ENCODE measurements at regions not wholly inside any gene's neighbourhood (a gene's known extent, or its start where the extent isn't known, plus 50 kb on each side); places are given as distances from the start of the nearest gene placed in this dataset.

DNA sequence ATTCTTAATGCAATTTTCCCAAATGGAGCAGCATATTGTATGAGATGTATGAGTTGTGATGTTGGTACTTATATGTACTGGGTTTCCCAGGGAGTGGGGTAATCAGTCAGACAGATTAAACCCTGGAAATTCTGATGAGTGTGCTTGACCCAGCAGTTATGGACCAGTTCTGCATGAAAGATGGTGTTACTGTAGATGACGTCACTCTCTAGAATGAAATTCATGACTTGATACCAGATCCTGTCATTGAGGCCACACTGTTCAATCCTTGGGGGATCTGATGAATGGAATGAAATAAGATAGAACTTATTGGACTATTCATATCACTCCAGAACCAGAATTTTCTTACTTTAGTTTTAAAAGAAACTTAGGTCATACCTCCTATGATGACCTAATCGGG lies 534.3 kb downstream of the PLXDC2 start:
- WGBS (ENCODE audit: insufficient coverage), result 89% methylated on average over 1 of the region's 2 CpGs
- no peaks in the 10 kb centered on the region for H3K36me3 ChIP-seq (ENCODE audit: control insufficient read depth in 4 of 4, insufficient read depth in 4 of 4, low read length in 3 of 4)
- H3K9me3 ChIP-seq (ENCODE audit: control extremely low read depth in 1 of 5, control insufficient read depth in 4 of 5, insufficient read depth in 2 of 5, low read depth in 1 of 5, low read length in 4 of 5), result no peaks in the 10 kb centered on the region
- H3K4me1 ChIP-seq (ENCODE audit: control extremely low read depth in 1 of 4, control insufficient read depth in 4 of 4, insufficient read depth in 4 of 4, low read length in 3 of 4), result no peaks in the 10 kb centered on the region
- H3K27me3 ChIP-seq (replicated peaks in 2 of 5; ENCODE audit: control insufficient read depth in 4 of 5, insufficient read depth in 5 of 5, low read length in 4 of 5), result no peaks in the 10 kb centered on the region
- no peak for DNase-seq
- no peak overlapping the region for H3K4me3 ChIP-seq (ENCODE audit: control insufficient read depth in 1 of 7, extremely low read depth in 1 of 7, insufficient read depth in 4 of 7, low read depth in 2 of 7, low read length in 6 of 7)
- H3K27ac ChIP-seq (ENCODE audit: insufficient read depth in 1 of 2, low read depth in 1 of 2, low read length in 2 of 2, poor library complexity in 1 of 2, severe bottlenecking in 2 of 2), result no peak overlapping the region
- POLR2A ChIA-PET, result no interaction called here
- CTCF ChIA-PET, result no interaction called here

DNA sequence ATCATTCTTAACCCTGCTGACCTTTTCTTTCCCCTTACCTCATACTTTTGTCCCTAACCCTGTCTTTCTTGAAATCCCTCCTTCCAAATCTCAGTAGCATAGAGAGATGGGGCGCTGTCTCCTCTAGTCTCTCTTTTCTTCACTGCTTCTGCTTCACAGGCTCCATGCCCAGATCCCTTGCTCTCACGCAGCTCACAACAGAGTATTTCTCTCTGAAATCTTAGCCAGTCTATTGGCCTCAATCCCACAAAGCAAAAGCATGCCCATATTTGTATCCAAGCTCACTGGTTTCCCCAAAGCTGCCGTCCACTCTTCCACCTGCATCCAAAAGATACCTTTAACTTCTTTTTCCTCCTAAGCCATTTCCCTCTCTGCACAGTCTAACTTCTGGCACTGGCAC lies 526.8 kb downstream of the PLXDC2 start:
- 67% methylated on average over 3 of the region's 3 CpGs for WGBS (ENCODE audit: insufficient coverage)
- POLR2A ChIA-PET, result no interaction called here
- Histone ChIP-seq H3K4me3 (ENCODE audit: control insufficient read depth in 1 of 7, extremely low read depth in 1 of 7, insufficient read depth in 4 of 7, low read depth in 2 of 7, low read length in 6 of 7) (no peak overlapping the region), H3K27ac (ENCODE audit: insufficient read depth in 1 of 2, low read depth in 1 of 2, low read length in 2 of 2, poor library complexity in 1 of 2, severe bottlenecking in 2 of 2) (no peak overlapping the region), H3K27me3 (replicated peaks in 2 of 5; ENCODE audit: control insufficient read depth in 4 of 5, insufficient read depth in 5 of 5, low read length in 4 of 5) (no peaks in the 10 kb centered on the region), H3K9me3 (ENCODE audit: control extremely low read depth in 1 of 5, control insufficient read depth in 4 of 5, insufficient read depth in 2 of 5, low read depth in 1 of 5, low read length in 4 of 5) (peaks cover 0 to 3% (median 0%) of the 10 kb centered on the region in 5 experiments), H3K36me3 (ENCODE audit: control insufficient read depth in 4 of 4, insufficient read depth in 4 of 4, low read length in 3 of 4) (no peaks in the 10 kb centered on the region), H3K4me1 (ENCODE audit: control extremely low read depth in 1 of 4, control insufficient read depth in 4 of 4, insufficient read depth in 4 of 4, low read length in 3 of 4) (no peaks in the 10 kb centered on the region)
- no peak for DNase-seq
- CTCF ChIA-PET, result no interaction called here
